DOHH2 (cell line): ENCODE measurements at regions not wholly inside any gene's neighbourhood (a gene's known extent, or its start where the extent isn't known, plus 50 kb on each side); places are given as distances from the start of the nearest gene placed in this dataset.

Experiments used
- EZH2phosphoT487 ChIP-seq: fragments of 200-600 bp; sonication (generic); IDR thresholded peaks from 2 replicates; pipeline ENCODE4 v1.6.1; 2017; ENCODE audit warnings: borderline replicate concordance, mild to moderate bottlenecking, antibody characterized with exemption, low read length, moderate library complexity, mixed read lengths
- TF ChIP-seq, protein P1 (sequence below): fragments of 200-600 bp; sonication (generic); IDR thresholded peaks from one replicate; pipeline ENCODE4 v1.5.1; 2014; ENCODE audit warnings: antibody characterized with exemption, mild to moderate bottlenecking, low read depth, low read length; ENCODE audit not compliant: poor library complexity, severe bottlenecking

DNA sequence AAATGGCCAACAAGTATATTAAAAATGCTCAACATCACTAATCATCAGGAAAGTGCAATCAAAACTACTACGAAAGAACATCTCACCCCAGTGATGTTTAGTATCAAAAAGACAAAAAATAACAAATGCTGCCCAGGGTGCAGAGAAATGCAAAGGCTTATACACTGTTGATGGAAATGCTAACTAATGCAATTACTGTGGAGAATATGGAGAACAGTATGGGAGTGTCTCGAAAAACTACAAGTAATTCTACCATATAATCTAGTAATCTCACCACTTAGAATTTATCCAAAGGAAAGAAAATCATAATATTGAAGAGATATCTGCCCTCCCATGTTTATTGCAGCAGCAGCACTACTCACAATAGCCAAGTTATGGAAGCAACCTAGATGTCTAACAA, 246.5 kb upstream of the VLDLR start:
- TF ChIP-seq, protein P1, sequence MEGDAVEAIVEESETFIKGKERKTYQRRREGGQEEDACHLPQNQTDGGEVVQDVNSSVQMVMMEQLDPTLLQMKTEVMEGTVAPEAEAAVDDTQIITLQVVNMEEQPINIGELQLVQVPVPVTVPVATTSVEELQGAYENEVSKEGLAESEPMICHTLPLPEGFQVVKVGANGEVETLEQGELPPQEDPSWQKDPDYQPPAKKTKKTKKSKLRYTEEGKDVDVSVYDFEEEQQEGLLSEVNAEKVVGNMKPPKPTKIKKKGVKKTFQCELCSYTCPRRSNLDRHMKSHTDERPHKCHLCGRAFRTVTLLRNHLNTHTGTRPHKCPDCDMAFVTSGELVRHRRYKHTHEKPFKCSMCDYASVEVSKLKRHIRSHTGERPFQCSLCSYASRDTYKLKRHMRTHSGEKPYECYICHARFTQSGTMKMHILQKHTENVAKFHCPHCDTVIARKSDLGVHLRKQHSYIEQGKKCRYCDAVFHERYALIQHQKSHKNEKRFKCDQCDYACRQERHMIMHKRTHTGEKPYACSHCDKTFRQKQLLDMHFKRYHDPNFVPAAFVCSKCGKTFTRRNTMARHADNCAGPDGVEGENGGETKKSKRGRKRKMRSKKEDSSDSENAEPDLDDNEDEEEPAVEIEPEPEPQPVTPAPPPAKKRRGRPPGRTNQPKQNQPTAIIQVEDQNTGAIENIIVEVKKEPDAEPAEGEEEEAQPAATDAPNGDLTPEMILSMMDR: no peak
- no peak for TF ChIP-seq EZH2phosphoT487
